C4-2B (cell line): ENCODE measurements at regions not wholly inside any gene's neighbourhood (a gene's known extent, or its start where the extent isn't known, plus 50 kb on each side); places are given as distances from the start of the nearest gene placed in this dataset.

Experiments
- H3K27ac ChIP-seq: fragments of 450-650 bp; 2 replicates; pipeline ENCODE4 v1.5.1; 2017
- CTCF ChIP-seq: fragments of 450-650 bp; conservative IDR thresholded peaks from 2 replicates; pipeline ENCODE4 v1.5.1; 2017; ENCODE audit warnings: mild to moderate bottlenecking
- ZFX ChIP-seq: fragments of 450-650 bp; IDR thresholded peaks from 2 replicates; pipeline ENCODE4 v1.6.1; 2017

GRCh38 chr21:29396951-29397455 is 98.3 kb downstream of the BACH1 start:
- no peak overlapping the region for H3K27ac ChIP-seq
- TF ChIP-seq CTCF: no peak
- TF ChIP-seq ZFX: no peak

- H3K27ac ChIP-seq: no peak overlapping the region
- TF ChIP-seq ZFX: no peak
- TF ChIP-seq CTCF: no peak
Observed at GRCh38 chr21:29403301-29403700, 104.6 kb downstream of the BACH1 start.

DNA sequence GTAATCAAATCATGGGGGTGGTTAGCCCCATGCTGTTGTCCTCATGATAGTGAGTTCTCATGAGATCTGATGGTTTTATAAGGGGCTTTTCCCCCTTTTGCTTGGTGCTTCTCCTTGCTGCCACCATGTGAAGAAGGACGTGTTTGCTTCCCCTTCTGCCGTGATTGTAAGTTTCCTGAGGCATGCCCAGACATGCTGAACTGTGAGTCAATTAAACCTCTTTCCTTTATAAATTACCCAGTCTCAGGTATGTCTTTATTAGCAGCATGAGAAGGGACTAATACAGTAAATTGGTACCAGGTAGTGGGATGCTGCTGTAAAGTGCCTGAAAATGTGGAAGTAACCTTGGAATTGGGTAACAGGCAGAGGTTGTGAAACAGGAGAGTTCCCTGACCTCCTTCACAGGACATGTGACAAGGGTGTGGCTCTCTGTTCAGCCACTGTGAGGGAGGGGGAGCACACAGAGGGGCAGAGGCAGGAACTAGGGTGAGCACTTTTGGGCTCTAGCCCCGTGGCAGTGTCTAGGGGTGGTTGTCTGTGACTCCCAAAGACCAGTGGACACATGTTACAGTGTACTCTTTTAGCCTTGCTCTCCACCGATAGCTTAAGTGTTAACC is 105.3 kb downstream of the BACH1 start:
- no peak overlapping the region for H3K27ac ChIP-seq
- no peak for TF ChIP-seq CTCF
- no peak for TF ChIP-seq ZFX

GRCh38 chr21:29405503-29406122 is 106.9 kb downstream of the BACH1 start:
- H3K27ac ChIP-seq: no peak overlapping the region
- TF ChIP-seq ZFX (no peak), CTCF (no peak)

DNA sequence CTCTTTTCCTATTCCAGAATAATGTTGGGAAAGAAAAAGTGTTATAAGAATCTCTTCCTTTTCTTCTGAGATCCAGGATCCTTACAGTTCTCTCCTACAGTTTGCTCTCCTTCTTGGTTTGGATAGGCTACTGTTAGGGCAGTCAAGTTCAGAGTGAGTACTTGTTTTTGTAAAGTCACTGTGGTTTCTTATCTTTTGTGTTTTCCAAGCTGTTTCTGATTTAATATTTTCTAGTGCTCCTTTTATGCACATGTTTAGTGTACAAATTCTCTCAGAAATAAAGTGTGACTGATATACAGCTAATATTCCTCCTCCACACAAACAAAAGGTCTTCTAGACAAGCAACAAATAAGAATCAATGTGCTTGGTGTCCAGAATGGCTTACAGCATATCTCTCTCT is 107.7 kb downstream of the BACH1 start:
- TF ChIP-seq CTCF: no peak
- no peak for TF ChIP-seq ZFX
- H3K27ac ChIP-seq: no peak overlapping the region

- H3K27ac ChIP-seq: no peak overlapping the region
- TF ChIP-seq CTCF: no peak
- no peak for TF ChIP-seq ZFX
Observed at GRCh38 chr21:29407571-29407970, 108.8 kb downstream of the BACH1 start.

DNA sequence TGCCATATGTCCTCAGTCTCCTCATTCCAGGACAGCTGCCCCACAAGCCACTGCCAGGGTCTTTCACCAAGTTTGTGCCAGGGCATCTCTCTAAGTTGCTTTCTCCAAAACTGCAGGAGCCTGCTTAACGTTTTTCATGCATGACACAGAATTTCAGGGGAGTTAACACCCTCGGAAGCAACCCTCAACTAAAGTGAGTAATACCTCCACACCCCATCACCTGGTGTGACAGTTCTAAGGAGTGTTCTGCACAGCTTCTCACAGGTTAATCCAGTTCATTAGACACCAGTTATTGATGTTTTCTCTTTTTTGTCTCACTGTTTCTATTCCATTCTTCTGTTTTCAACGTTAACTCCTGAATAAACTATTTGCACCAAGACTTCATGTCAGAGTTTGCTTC is 115.0 kb downstream of the BACH1 start:
- TF ChIP-seq CTCF (no peak), ZFX (no peak)
- no peak overlapping the region for H3K27ac ChIP-seq
